ENCODE measurements at regions not wholly inside any gene's neighbourhood (a gene's known extent, or its start where the extent isn't known, plus 50 kb on each side); places are given as distances from the start of the nearest gene placed in this dataset.

DNA sequence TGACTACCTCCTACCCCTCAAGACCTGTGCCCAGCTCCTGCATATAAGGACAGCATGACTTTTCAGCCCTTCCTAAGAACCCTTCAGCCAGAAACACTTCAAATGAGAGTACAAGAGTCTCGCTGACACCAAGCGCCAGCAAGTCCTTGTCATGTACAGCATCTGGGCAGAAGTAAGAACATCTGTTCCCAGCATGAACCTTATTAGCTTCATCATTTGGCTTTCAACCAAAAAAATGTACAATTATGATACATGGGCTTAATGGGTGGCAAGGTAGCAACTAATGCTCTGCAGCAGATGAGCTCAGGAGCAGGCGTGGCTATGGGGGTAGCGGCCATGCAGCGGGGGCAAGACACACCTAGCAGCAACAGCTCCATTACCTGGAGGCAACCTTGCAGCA, 487.6 kb downstream of the COG6 start:
- DNase-seq (ENCODE audit: extremely low spot score), result no peak
- ChIA-PET POLR2A (no interaction called here), CTCF (no interaction called here)
- TF ChIP-seq ELF4 (IDR thresholded peaks at IDR 0.05) (no peak), HDGF (IDR thresholded peaks at IDR 0.05; ENCODE audit: borderline replicate concordance) (no peak), LEF1 (IDR thresholded peaks at IDR 0.05; ENCODE audit: borderline replicate concordance) (no peak), ZNF384 (IDR thresholded peaks at IDR 0.05) (no peak), CTBP1 (IDR thresholded peaks at IDR 0.05; ENCODE audit: borderline replicate concordance) (no peak), SUZ12 (IDR thresholded peaks at IDR 0.05) (no peak), NFRKB (IDR thresholded peaks at IDR 0.05) (no peak), FOXK2 (IDR thresholded peaks at IDR 0.05) (no peak), ARNT (IDR thresholded peaks at IDR 0.05) (no peak), L3MBTL2 (conservative IDR thresholded peaks at IDR 0.05) (no peak), FOXA1 (IDR thresholded peaks at IDR 0.05) (no peak), TARDBP (IDR thresholded peaks at IDR 0.05) (no peak), SP1 (IDR thresholded peaks at IDR 0.05) (no peak), BHLHE40 (IDR thresholded peaks at IDR 0.05; ENCODE audit: borderline replicate concordance) (no peak), FOXM1 (IDR thresholded peaks at IDR 0.05; ENCODE audit: borderline replicate concordance) (no peak)
- TF ChIP-seq, protein P1, sequence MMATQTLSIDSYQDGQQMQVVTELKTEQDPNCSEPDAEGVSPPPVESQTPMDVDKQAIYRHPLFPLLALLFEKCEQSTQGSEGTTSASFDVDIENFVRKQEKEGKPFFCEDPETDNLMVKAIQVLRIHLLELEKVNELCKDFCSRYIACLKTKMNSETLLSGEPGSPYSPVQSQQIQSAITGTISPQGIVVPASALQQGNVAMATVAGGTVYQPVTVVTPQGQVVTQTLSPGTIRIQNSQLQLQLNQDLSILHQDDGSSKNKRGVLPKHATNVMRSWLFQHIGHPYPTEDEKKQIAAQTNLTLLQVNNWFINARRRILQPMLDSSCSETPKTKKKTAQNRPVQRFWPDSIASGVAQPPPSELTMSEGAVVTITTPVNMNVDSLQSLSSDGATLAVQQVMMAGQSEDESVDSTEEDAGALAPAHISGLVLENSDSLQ (IDR thresholded peaks at IDR 0.05), result no peak

DNA sequence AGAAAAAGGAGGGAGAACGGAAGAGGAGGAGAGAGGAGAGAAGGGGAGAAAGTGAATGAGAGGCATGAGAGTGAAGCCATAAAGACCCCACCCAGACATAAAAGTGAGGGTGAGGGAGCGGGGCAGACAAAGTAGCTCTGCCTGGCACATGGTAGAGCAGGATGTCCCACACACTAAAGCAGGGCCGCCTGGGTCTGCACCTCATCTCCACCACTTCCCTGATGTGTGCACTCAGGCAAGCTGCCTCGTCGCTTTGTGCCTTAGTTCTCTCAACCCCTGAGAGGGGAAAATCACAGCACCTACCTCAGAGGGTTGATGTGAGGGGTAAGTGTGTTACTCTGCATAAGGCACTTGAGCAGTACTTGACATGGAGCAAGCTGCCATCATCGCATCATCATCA, 488.1 kb downstream of the COG6 start:
- no peak for DNase-seq (ENCODE audit: extremely low spot score)
- CTCF ChIA-PET, result no interaction called here
- no peak for TF ChIP-seq NFRKB (IDR thresholded peaks at IDR 0.05)
- TF ChIP-seq TARDBP (IDR thresholded peaks at IDR 0.05), result no peak
- no peak for TF ChIP-seq ELF4 (IDR thresholded peaks at IDR 0.05)
- no peak for TF ChIP-seq SP1 (IDR thresholded peaks at IDR 0.05)
- TF ChIP-seq FOXA1 (IDR thresholded peaks at IDR 0.05), result no peak
- no peak for TF ChIP-seq CTBP1 (IDR thresholded peaks at IDR 0.05; ENCODE audit: borderline replicate concordance)
- TF ChIP-seq, protein P1 (IDR thresholded peaks at IDR 0.05), result no peak
- TF ChIP-seq HDGF (IDR thresholded peaks at IDR 0.05; ENCODE audit: borderline replicate concordance), result no peak
- TF ChIP-seq FOXK2 (IDR thresholded peaks at IDR 0.05), result no peak
- no peak for TF ChIP-seq ZNF384 (IDR thresholded peaks at IDR 0.05)
- no peak for TF ChIP-seq FOXM1 (IDR thresholded peaks at IDR 0.05; ENCODE audit: borderline replicate concordance)
- no peak for TF ChIP-seq L3MBTL2 (conservative IDR thresholded peaks at IDR 0.05)
- no peak for TF ChIP-seq SUZ12 (IDR thresholded peaks at IDR 0.05)
- no peak for TF ChIP-seq ARNT (IDR thresholded peaks at IDR 0.05)
- TF ChIP-seq LEF1 (IDR thresholded peaks at IDR 0.05; ENCODE audit: borderline replicate concordance), result no peak
- no peak for TF ChIP-seq BHLHE40 (IDR thresholded peaks at IDR 0.05; ENCODE audit: borderline replicate concordance)
- POLR2A ChIA-PET, result no interaction called here

DNA sequence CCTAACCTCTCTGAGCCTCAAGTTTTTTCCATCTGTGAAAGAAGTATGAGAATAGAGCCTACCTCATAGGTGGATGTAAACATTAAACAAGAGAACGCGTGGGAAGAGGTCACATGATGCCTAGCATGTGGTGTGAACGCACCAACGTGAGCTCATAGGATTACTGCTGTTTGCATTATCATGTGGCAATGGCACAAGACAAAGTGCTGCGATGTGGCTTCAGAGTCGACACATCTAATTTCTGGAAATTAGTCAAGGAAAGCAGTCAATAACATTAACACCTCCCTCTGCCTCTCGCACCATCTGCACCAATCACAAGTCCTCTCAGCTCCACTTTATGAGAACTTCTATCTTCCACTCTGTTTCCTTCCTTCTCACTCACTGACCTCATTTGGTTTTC, 489.7 kb downstream of the COG6 start:
- no peak for DNase-seq (ENCODE audit: extremely low spot score)
- CTCF ChIA-PET, result no interaction called here
- TF ChIP-seq BHLHE40 (IDR thresholded peaks at IDR 0.05; ENCODE audit: borderline replicate concordance) (no peak), FOXM1 (IDR thresholded peaks at IDR 0.05; ENCODE audit: borderline replicate concordance) (no peak), SP1 (IDR thresholded peaks at IDR 0.05) (no peak), ELF4 (IDR thresholded peaks at IDR 0.05) (no peak), HDGF (IDR thresholded peaks at IDR 0.05; ENCODE audit: borderline replicate concordance) (no peak), NFRKB (IDR thresholded peaks at IDR 0.05) (no peak)
- POLR2A ChIA-PET, result no interaction called here

- TF ChIP-seq ZNF384 (IDR thresholded peaks at IDR 0.05) (no peak), FOXM1 (IDR thresholded peaks at IDR 0.05; ENCODE audit: borderline replicate concordance) (no peak), CTBP1 (IDR thresholded peaks at IDR 0.05; ENCODE audit: borderline replicate concordance) (no peak), L3MBTL2 (conservative IDR thresholded peaks at IDR 0.05) (no peak), TARDBP (IDR thresholded peaks at IDR 0.05) (no peak), SP1 (IDR thresholded peaks at IDR 0.05) (no peak), NFRKB (IDR thresholded peaks at IDR 0.05) (no peak), BHLHE40 (IDR thresholded peaks at IDR 0.05; ENCODE audit: borderline replicate concordance) (no peak), HDGF (IDR thresholded peaks at IDR 0.05; ENCODE audit: borderline replicate concordance) (no peak), FOXK2 (IDR thresholded peaks at IDR 0.05) (no peak), FOXA1 (IDR thresholded peaks at IDR 0.05) (no peak), ELF4 (IDR thresholded peaks at IDR 0.05) (no peak)
- TF ChIP-seq, protein P1 (IDR thresholded peaks at IDR 0.05), result no peak
- POLR2A ChIA-PET, result no interaction called here
- CTCF ChIA-PET, result no interaction called here
- no peak for DNase-seq (ENCODE audit: extremely low spot score)
Observed at GRCh38 chr13:40146063-40146462, 490.6 kb downstream of the COG6 start.

- TF ChIP-seq ZNF384 (IDR thresholded peaks at IDR 0.05) (no peak), NFRKB (IDR thresholded peaks at IDR 0.05) (no peak), ELF4 (IDR thresholded peaks at IDR 0.05) (no peak), TARDBP (IDR thresholded peaks at IDR 0.05) (no peak)
- ChIA-PET POLR2A (no interaction called here), CTCF (no interaction called here)
- DNase-seq (ENCODE audit: extremely low spot score), result no peak
Observed at GRCh38 chr13:40146611-40147117, 491.2 kb downstream of the COG6 start.

DNA sequence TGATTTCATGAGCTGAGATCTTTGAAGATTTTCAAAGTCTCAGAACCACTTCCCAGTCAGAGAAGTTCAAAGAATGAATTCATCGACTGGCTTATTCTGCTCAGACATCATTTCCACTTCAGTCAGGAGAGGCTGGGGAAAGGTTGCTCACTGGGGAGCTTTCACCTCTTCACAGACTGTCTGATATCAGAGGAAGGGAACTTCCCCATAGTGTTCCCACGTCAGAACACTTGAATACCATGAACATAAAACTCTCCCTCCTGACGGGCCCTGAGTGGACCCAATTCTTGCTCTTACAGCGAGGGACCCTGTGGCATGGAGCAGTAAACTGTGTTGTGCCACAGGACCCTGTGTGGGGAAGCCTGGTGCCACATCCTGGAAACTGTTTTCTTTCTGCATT, 492.6 kb downstream of the COG6 start:
- ChIA-PET POLR2A (no interaction called here), CTCF (no interaction called here)
- DNase-seq (ENCODE audit: extremely low spot score), result no peak
- TF ChIP-seq FOXM1 (IDR thresholded peaks at IDR 0.05; ENCODE audit: borderline replicate concordance), result no peak
- TF ChIP-seq ZNF384 (IDR thresholded peaks at IDR 0.05), result no peak
- no peak for TF ChIP-seq ARNT (IDR thresholded peaks at IDR 0.05)

GRCh38 chr13:40148742-40149141, 493.3 kb downstream of the COG6 start:
- TF ChIP-seq LEF1 (IDR thresholded peaks at IDR 0.05; ENCODE audit: borderline replicate concordance), result no peak
- no peak for TF ChIP-seq ZNF384 (IDR thresholded peaks at IDR 0.05)
- no peak for TF ChIP-seq BHLHE40 (IDR thresholded peaks at IDR 0.05; ENCODE audit: borderline replicate concordance)
- no peak for TF ChIP-seq HDGF (IDR thresholded peaks at IDR 0.05; ENCODE audit: borderline replicate concordance)
- no peak for TF ChIP-seq TARDBP (IDR thresholded peaks at IDR 0.05)
- no peak for TF ChIP-seq SP1 (IDR thresholded peaks at IDR 0.05)
- no peak for TF ChIP-seq L3MBTL2 (conservative IDR thresholded peaks at IDR 0.05)
- no peak for TF ChIP-seq ARNT (IDR thresholded peaks at IDR 0.05)
- CTCF ChIA-PET, result no interaction called here
- DNase-seq (ENCODE audit: extremely low spot score), result no peak
- POLR2A ChIA-PET, result no interaction called here
